ENCODE measurements at regions not wholly inside any gene's neighbourhood (a gene's known extent, or its start where the extent isn't known, plus 50 kb on each side); places are given as distances from the start of the nearest gene placed in this dataset.

GRCh38 chr9:24258626-24259025 is 287.1 kb downstream of the IZUMO3 start:
- TF ChIP-seq CTCF (IDR thresholded peaks at IDR 0.05; ENCODE audit: poor library complexity) (no peak), EZH2 (IDR thresholded peaks at IDR 0.05; ENCODE audit: borderline replicate concordance) (no peak), EZH2phosphoT487 (IDR thresholded peaks at IDR 0.05; ENCODE audit: low read depth, severe bottlenecking, unreplicated experiment) (no peak)
